ENCODE measurements at regions not wholly inside any gene's neighbourhood (a gene's known extent, or its start where the extent isn't known, plus 50 kb on each side); places are given as distances from the start of the nearest gene placed in this dataset.

DNA sequence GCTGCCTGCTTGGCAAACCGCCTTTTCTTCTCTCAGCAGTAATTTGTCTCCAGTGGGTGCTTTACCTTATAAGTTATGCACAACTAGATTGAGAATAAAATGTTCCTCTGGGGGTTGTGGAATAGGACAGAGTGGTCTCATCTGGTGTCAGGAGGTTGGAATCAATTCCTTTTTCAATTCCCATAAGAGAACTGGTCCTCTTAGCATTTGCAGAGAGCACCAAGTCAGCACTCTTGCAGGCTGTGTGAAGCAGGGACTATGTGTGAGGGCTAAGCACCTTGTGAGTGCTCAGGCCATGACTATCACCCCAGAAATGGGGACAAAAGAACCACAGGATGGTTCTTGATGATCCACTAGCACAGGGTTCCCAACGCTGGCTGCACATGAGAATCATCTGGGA lies 163.6 kb upstream of the UMPS start:
- intact Hi-C loops (cut with micrococcal nuclease): no loop called here
- Histone ChIP-seq H3K4me2 (ENCODE audit: insufficient read depth, low read length) (no peak overlapping the region), H3K9ac (replicated peaks; ENCODE audit: extremely low read depth, insufficient read depth, low read length) (no peak overlapping the region), H3K4me1 (ENCODE audit: control insufficient read depth, extremely low read depth, insufficient read depth, low read length) (no peaks in the 10 kb centered on the region), H3K27ac (ENCODE audit: insufficient read depth, low read depth, low read length) (no peak overlapping the region), H2AFZ (ENCODE audit: low read depth, low read length) (no peak overlapping the region), H3K36me3 (ENCODE audit: control insufficient read depth in 2 of 2, extremely low read depth in 1 of 2, insufficient read depth in 2 of 2, low read length in 2 of 2) (no peaks in the 10 kb centered on the region), H3K79me2 (ENCODE audit: control insufficient read depth, insufficient read depth, low read length) (no peaks in the 10 kb centered on the region), H3K27me3 (ENCODE audit: control insufficient read depth in 2 of 2, insufficient read depth in 2 of 2, low read length in 2 of 2) (peaks cover 9% of the 10 kb centered on the region in 2 experiments), H3K9me3 (replicated peaks; ENCODE audit: control insufficient read depth, insufficient read depth, low read length) (no peaks in the 10 kb centered on the region), H3K4me3 (replicated peaks in 1 of 3; ENCODE audit: insufficient read depth in 1 of 3, low read depth in 1 of 3, low read length in 3 of 3) (no peak overlapping the region), H4K20me1 (replicated peaks; ENCODE audit: control insufficient read depth, extremely low read depth, insufficient read depth, low read length) (no peaks in the 10 kb centered on the region), H3K9me1 (replicated peaks; ENCODE audit: control insufficient read depth, extremely low read depth, insufficient read depth, low read length) (no peaks in the 10 kb centered on the region)
- ChIA-PET CTCF (interaction anchor here (2.1 to 11.4 kb wide), 4 partner anchors 18 to 335 kb away, joined by 16 to 301 read pairs (median 24); no protein-coding TSS in a partner anchor), POLR2A (no interaction called here)
- TF ChIP-seq, protein P1, sequence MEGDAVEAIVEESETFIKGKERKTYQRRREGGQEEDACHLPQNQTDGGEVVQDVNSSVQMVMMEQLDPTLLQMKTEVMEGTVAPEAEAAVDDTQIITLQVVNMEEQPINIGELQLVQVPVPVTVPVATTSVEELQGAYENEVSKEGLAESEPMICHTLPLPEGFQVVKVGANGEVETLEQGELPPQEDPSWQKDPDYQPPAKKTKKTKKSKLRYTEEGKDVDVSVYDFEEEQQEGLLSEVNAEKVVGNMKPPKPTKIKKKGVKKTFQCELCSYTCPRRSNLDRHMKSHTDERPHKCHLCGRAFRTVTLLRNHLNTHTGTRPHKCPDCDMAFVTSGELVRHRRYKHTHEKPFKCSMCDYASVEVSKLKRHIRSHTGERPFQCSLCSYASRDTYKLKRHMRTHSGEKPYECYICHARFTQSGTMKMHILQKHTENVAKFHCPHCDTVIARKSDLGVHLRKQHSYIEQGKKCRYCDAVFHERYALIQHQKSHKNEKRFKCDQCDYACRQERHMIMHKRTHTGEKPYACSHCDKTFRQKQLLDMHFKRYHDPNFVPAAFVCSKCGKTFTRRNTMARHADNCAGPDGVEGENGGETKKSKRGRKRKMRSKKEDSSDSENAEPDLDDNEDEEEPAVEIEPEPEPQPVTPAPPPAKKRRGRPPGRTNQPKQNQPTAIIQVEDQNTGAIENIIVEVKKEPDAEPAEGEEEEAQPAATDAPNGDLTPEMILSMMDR (IDR thresholded peaks at IDR 0.05; ENCODE audit: extremely low read depth in 1 of 2, insufficient read depth in 1 of 2, low read depth in 1 of 2, low read length in 2 of 2): no peak
- TF ChIP-seq GATA2 (IDR thresholded peaks at IDR 0.05; ENCODE audit: insufficient read depth, insufficient read length, low read depth, low read length) (no peak), POLR2AphosphoS5 (IDR thresholded peaks at IDR 0.05; ENCODE audit: insufficient read depth, low read depth, low read length) (no peak), POLR2A (IDR thresholded peaks at IDR 0.05; ENCODE audit: low read depth, low read length) (no peak), EZH2 (IDR thresholded peaks at IDR 0.05; ENCODE audit: borderline replicate concordance, low read depth, low read length, severe bottlenecking) (no peak)
- TF ChIP-seq, protein P2, sequence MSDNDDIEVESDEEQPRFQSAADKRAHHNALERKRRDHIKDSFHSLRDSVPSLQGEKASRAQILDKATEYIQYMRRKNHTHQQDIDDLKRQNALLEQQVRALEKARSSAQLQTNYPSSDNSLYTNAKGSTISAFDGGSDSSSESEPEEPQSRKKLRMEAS (IDR thresholded peaks at IDR 0.05; ENCODE audit: insufficient read depth, insufficient read length): no peak
- FAIRE-seq (no peak), DNase-seq (ENCODE audit: low read depth, low spot score) (no peak)
- BruUV-seq (replicated peaks): no TSS peak
- dilution Hi-C loops (cut with MboI; ENCODE audit: extremely low pct_ligation_motif_present, low sequenced_read_pairs): no loop called here
